ENCODE measurements at regions not wholly inside any gene's neighbourhood (a gene's known extent, or its start where the extent isn't known, plus 50 kb on each side); places are given as distances from the start of the nearest gene placed in this dataset.

GRCh38 chr18:46268671-46269070, 164.5 kb downstream of the HAUS1 start:
- H3K27ac ChIP-seq, result no peak overlapping the region
- TF ChIP-seq CTCF (IDR thresholded peaks at IDR 0.05) (no peak), POLR2A (IDR thresholded peaks at IDR 0.05) (no peak)
- no peak for DNase-seq

GRCh38 chr18:46269275-46269674, 165.1 kb downstream of the HAUS1 start:
- peaks cover 0 to 3% (median 0%) of the 10 kb centered on the region in 4 donors for H3K4me1 ChIP-seq
- no peak for DNase-seq
- H3K4me3 ChIP-seq, result no peak overlapping the region
- H3K27me3 ChIP-seq, result no peaks in the 10 kb centered on the region
- H3K9me3 ChIP-seq, result no peaks in the 10 kb centered on the region
- peaks cover 0 to 5% (median 0%) of the 10 kb centered on the region in 3 donors for H3K36me3 ChIP-seq
- TF ChIP-seq POLR2A (IDR thresholded peaks at IDR 0.05), result no peak
- TF ChIP-seq CTCF (IDR thresholded peaks at IDR 0.05), result no peak
- H3K27ac ChIP-seq, result no peak overlapping the region

More at GRCh38 chr18:46268671-46269070, 164.5 kb downstream of the HAUS1 start:
- no peak overlapping the region for H3K4me3 ChIP-seq
- peaks cover 0 to 3% (median 0%) of the 10 kb centered on the region in 4 donors for H3K4me1 ChIP-seq
- no peaks in the 10 kb centered on the region for H3K9me3 ChIP-seq
- peaks cover 0 to 9% (median 0%) of the 10 kb centered on the region in 3 donors for H3K36me3 ChIP-seq
- H3K27me3 ChIP-seq, result no peaks in the 10 kb centered on the region

GRCh38 chr18:46271488-46271887, 167.3 kb downstream of the HAUS1 start:
- peaks cover 0 to 3% (median 0%) of the 10 kb centered on the region in 4 donors for H3K4me1 ChIP-seq
- no peak for DNase-seq
- no peaks in the 10 kb centered on the region for H3K36me3 ChIP-seq
- no peaks in the 10 kb centered on the region for H3K27me3 ChIP-seq
- H3K27ac ChIP-seq, result no peak overlapping the region
- no peak overlapping the region for H3K4me3 ChIP-seq
- no peak for TF ChIP-seq CTCF (IDR thresholded peaks at IDR 0.05)
- no peak for TF ChIP-seq POLR2A (IDR thresholded peaks at IDR 0.05)
- H3K9me3 ChIP-seq, result no peaks in the 10 kb centered on the region

GRCh38 chr18:46273861-46274260, 169.7 kb downstream of the HAUS1 start:
- no peaks in the 10 kb centered on the region for H3K27me3 ChIP-seq

GRCh38 chr18:46274266-46274665, 170.1 kb downstream of the HAUS1 start:
- Histone ChIP-seq H3K27me3 (no peaks in the 10 kb centered on the region), H3K4me3 (no peak overlapping the region), H3K27ac (no peak overlapping the region), H3K9me3 (no peaks in the 10 kb centered on the region), H3K4me1 (peaks cover 0 to 3% (median 0%) of the 10 kb centered on the region in 4 donors), H3K36me3 (no peaks in the 10 kb centered on the region)
- no peak for DNase-seq
- TF ChIP-seq CTCF (IDR thresholded peaks at IDR 0.05) (no peak), POLR2A (IDR thresholded peaks at IDR 0.05) (no peak)

More at GRCh38 chr18:46273861-46274260, 169.7 kb downstream of the HAUS1 start:
- peaks cover 0 to 3% (median 0%) of the 10 kb centered on the region in 4 donors for H3K4me1 ChIP-seq
- no peaks in the 10 kb centered on the region for H3K36me3 ChIP-seq
- TF ChIP-seq POLR2A (IDR thresholded peaks at IDR 0.05), result no peak
- no peak for TF ChIP-seq CTCF (IDR thresholded peaks at IDR 0.05)
- no peak overlapping the region for H3K27ac ChIP-seq
- no peak overlapping the region for H3K4me3 ChIP-seq
- no peak for DNase-seq
- H3K9me3 ChIP-seq, result no peaks in the 10 kb centered on the region

GRCh38 chr18:46275370-46275769, 171.2 kb downstream of the HAUS1 start:
- peaks cover 0 to 3% (median 0%) of the 10 kb centered on the region in 4 donors for H3K4me1 ChIP-seq
- no peaks in the 10 kb centered on the region for H3K27me3 ChIP-seq
- H3K9me3 ChIP-seq, result no peaks in the 10 kb centered on the region
- no peaks in the 10 kb centered on the region for H3K36me3 ChIP-seq
- DNase-seq, result no peak
- TF ChIP-seq CTCF (IDR thresholded peaks at IDR 0.05) (no peak), POLR2A (IDR thresholded peaks at IDR 0.05) (no peak)
- no peak overlapping the region for H3K27ac ChIP-seq
- H3K4me3 ChIP-seq, result no peak overlapping the region

Data from Peyer's patch (tissue), 4 donors.